IMR-90 (cell line): ENCODE measurements at regions not wholly inside any gene's neighbourhood (a gene's known extent, or its start where the extent isn't known, plus 50 kb on each side); places are given as distances from the start of the nearest gene placed in this dataset.

ENCODE experiments used
- ATAC-seq: fragments of 200-7000 bp; cut with Tn5 transposase; 2 replicates; pipeline ENCODE4 v1.9.1; 2020; ENCODE audit warnings: low read depth, mild to moderate bottlenecking, moderate library complexity
- BruUV-seq: library from RNA; stranded (reverse); fragments of 400-500 nt; replicated peaks from 2 replicates; lab custom pipeline; 2021; lab: Mats Ljungman, UMichigan
- CTCF ChIA-PET: fragments of 300-600 bp; formaldehyde crosslinking; extraction: SDS; loops from one replicate; lab custom pipeline; 2021; ENCODE audit warnings: antibody characterized with exemption; lab: Yijun Ruan, JAX
- POLR2A ChIA-PET: fragments of 300-600 bp; sonication (Branson Sonifier 250); formaldehyde crosslinking; loops from one replicate; lab custom pipeline; 2022; ENCODE audit warnings: antibody characterized with exemption; ENCODE audit not compliant: unreplicated experiment; lab: Charles Lee
- DNase-seq: peaks from one replicate; pipeline ENCODE4 v3.0.0; 2013
- H2AFZ ChIP-seq: replicated peaks from 2 replicates; pipeline ENCODE3; 2013; ENCODE audit warnings: low read length, mild to moderate bottlenecking; ENCODE audit not compliant: poor library complexity
- H2AK5ac ChIP-seq: 2 replicates; pipeline ENCODE4 v1.6.1; 2013; ENCODE audit warnings: low read depth, low read length, inconsistent platforms
- H2AK9ac ChIP-seq: replicated peaks from 2 replicates; pipeline ENCODE3; 2013; ENCODE audit warnings: mild to moderate bottlenecking, low read depth, low read length, moderate library complexity; ENCODE audit not compliant: poor library complexity
- H2BK120ac ChIP-seq: 2 replicates; pipeline ENCODE4 v1.6.1; 2013; ENCODE audit warnings: low read depth, low read length, inconsistent platforms
- H2BK15ac ChIP-seq: 3 replicates; pipeline ENCODE4 v1.6.1; 2013; ENCODE audit warnings: low read depth, low read length, inconsistent platforms
- H2BK20ac ChIP-seq: 2 replicates; pipeline ENCODE4 v1.6.1; 2013; ENCODE audit warnings: low read depth, mild to moderate bottlenecking, inconsistent platforms, low read length, moderate library complexity
- H2BK5ac ChIP-seq: 2 replicates; pipeline ENCODE4 v1.6.1; 2013; ENCODE audit warnings: mild to moderate bottlenecking, low read depth, low read length, inconsistent platforms; ENCODE audit not compliant: poor library complexity, severe bottlenecking
- H3K14ac ChIP-seq: replicated peaks from 2 replicates; pipeline ENCODE4 v1.6.1; 2013; ENCODE audit warnings: low read depth, low read length, inconsistent platforms
- H3K18ac ChIP-seq: 2 replicates; pipeline ENCODE4 v1.6.1; 2013; ENCODE audit warnings: low read depth, low read length, control low read depth
- H3K23ac ChIP-seq: 2 replicates; pipeline ENCODE4 v1.6.1; 2013; ENCODE audit warnings: low read depth, low read length, inconsistent platforms
- H3K27ac ChIP-seq: 2 replicates; pipeline ENCODE4 v1.5.1; 2013; ENCODE audit warnings: mild to moderate bottlenecking, control low read depth, low read length; ENCODE audit not compliant: insufficient read depth
- H3K27me3 ChIP-seq: 2 replicates; pipeline ENCODE4 v1.6.1; 2013; ENCODE audit warnings: low read length; ENCODE audit not compliant: control insufficient read depth, insufficient read depth
- H3K36me3 ChIP-seq: 2 replicates; pipeline ENCODE4 v1.6.1; 2013; ENCODE audit warnings: low read length, mixed read lengths; ENCODE audit not compliant: control insufficient read depth, insufficient read depth
- H3K4ac ChIP-seq: 2 replicates; pipeline ENCODE4 v1.6.1; 2013; ENCODE audit warnings: low read depth, low read length, inconsistent platforms
- H3K4me1 ChIP-seq: 2 replicates; pipeline ENCODE4 v1.6.1; 2013; ENCODE audit warnings: low read length, mixed read lengths; ENCODE audit not compliant: control insufficient read depth, insufficient read depth
- H3K4me2 ChIP-seq: 2 replicates; pipeline ENCODE4 v1.6.1; 2013; ENCODE audit warnings: low read depth, mild to moderate bottlenecking, control low read depth, low read length, moderate library complexity
- H3K4me3 ChIP-seq: 2 replicates; pipeline ENCODE4 v1.5.1; 2013; ENCODE audit warnings: low read depth, mild to moderate bottlenecking, control low read depth, low read length, moderate library complexity; ENCODE audit not compliant: insufficient read depth
- H3K56ac ChIP-seq: 2 replicates; pipeline ENCODE4 v1.6.1; 2013; ENCODE audit warnings: low read length, inconsistent platforms; ENCODE audit not compliant: insufficient read depth; ENCODE audit errors: extremely low read depth
- H3K79me1 ChIP-seq, 2 experiments: 2 replicates each; pipeline ENCODE4 v1.6.1; 2013; ENCODE audit warnings: low read length in 2 of 2, inconsistent platforms in 1 of 2, low read depth in 1 of 2
- H3K9ac ChIP-seq: 2 replicates; pipeline ENCODE4 v1.6.1; 2013; ENCODE audit warnings: low read depth, low read length, control low read depth
- H3K9me1 ChIP-seq: 2 replicates; pipeline ENCODE4 v1.6.1; 2013; ENCODE audit warnings: low read length, inconsistent platforms; ENCODE audit not compliant: insufficient read depth
- H3K9me3 ChIP-seq: 2 replicates; pipeline ENCODE4 v1.6.1; 2013; ENCODE audit warnings: low read length; ENCODE audit not compliant: control insufficient read depth, insufficient read depth
- H4K20me1 ChIP-seq: 2 replicates; pipeline ENCODE4 v1.6.1; 2013; ENCODE audit warnings: low read length, inconsistent platforms; ENCODE audit not compliant: insufficient read depth
- H4K5ac ChIP-seq: 2 replicates; pipeline ENCODE4 v1.6.1; 2013; ENCODE audit warnings: mild to moderate bottlenecking, low read depth, low read length, control low read depth
- H4K8ac ChIP-seq, 2 experiments: 2 replicates each; pipeline ENCODE4 v1.6.1; 2013; ENCODE audit warnings: low read depth in 2 of 2, low read length in 2 of 2, control low read depth in 1 of 2, inconsistent platforms in 1 of 2
- H4K91ac ChIP-seq: 2 replicates; pipeline ENCODE4 v1.6.1; 2013; ENCODE audit warnings: low read depth, low read length, inconsistent platforms; ENCODE audit not compliant: insufficient read depth
- BHLHE40 ChIP-seq: fragments of 150-350 bp; IDR thresholded peaks from 2 replicates; pipeline ENCODE4 v1.6.1; 2016; ENCODE audit warnings: mild to moderate bottlenecking, low read depth, low read length
- CEBPB ChIP-seq: IDR thresholded peaks from 2 replicates; pipeline ENCODE4 v1.6.1; 2012; ENCODE audit warnings: low read depth, low read length, improper control_type of control experiment
- CHD1 ChIP-seq: IDR thresholded peaks from 2 replicates; pipeline ENCODE4 v1.6.1; 2012; ENCODE audit warnings: low read depth, low read length, improper control_type of control experiment
- ELK1 ChIP-seq: fragments of 150-350 bp; IDR thresholded peaks from 2 replicates; pipeline ENCODE4 v1.6.1; 2016; ENCODE audit warnings: low read depth, mild to moderate bottlenecking, low read length, moderate library complexity, borderline replicate concordance
- FOS ChIP-seq: fragments of 150-350 bp; IDR thresholded peaks from 2 replicates; pipeline ENCODE4 v1.6.1; 2016; ENCODE audit warnings: low read depth, low read length
- MAFK ChIP-seq: IDR thresholded peaks from 2 replicates; pipeline ENCODE4 v1.6.1; 2012; ENCODE audit warnings: low read depth, low read length, improper control_type of control experiment
- MAZ ChIP-seq: IDR thresholded peaks from 2 replicates; pipeline ENCODE4 v1.6.1; 2012; ENCODE audit warnings: low read depth, mild to moderate bottlenecking, low read length, improper control_type of control experiment, moderate library complexity, borderline replicate concordance
- MXI1 ChIP-seq: IDR thresholded peaks from 2 replicates; pipeline ENCODE4 v1.6.1; 2012; ENCODE audit warnings: low read depth, mild to moderate bottlenecking, low read length, moderate library complexity, borderline replicate concordance
- NFE2L2 ChIP-seq: fragments of 150-350 bp; IDR thresholded peaks from 2 replicates; pipeline ENCODE4 v1.6.1; 2016; ENCODE audit warnings: low read depth, mild to moderate bottlenecking, low read length
- POLR2A ChIP-seq: IDR thresholded peaks from 2 replicates; pipeline ENCODE4 v1.6.1; 2012; ENCODE audit warnings: mild to moderate bottlenecking, low read depth, low read length
- RAD21 ChIP-seq: IDR thresholded peaks from 2 replicates; pipeline ENCODE4 v1.6.1; 2012; ENCODE audit warnings: low read length, improper control_type of control experiment
- RCOR1 ChIP-seq: IDR thresholded peaks from 2 replicates; pipeline ENCODE4 v1.6.1; 2012; ENCODE audit warnings: mild to moderate bottlenecking, low read length, improper control_type of control experiment; ENCODE audit not compliant: insufficient replicate concordance
- RFX5 ChIP-seq: IDR thresholded peaks from 2 replicates; pipeline ENCODE4 v1.8.0; 2012; ENCODE audit warnings: low read depth, mild to moderate bottlenecking, low read length, moderate library complexity
- SMC3 ChIP-seq: fragments of 150-350 bp; IDR thresholded peaks from 2 replicates; pipeline ENCODE4 v1.6.1; 2016; ENCODE audit warnings: low read depth, mild to moderate bottlenecking, antibody characterized with exemption, low read length, moderate library complexity
- WGBS, 2 experiments: methylation state at CpG; one replicate each; pipeline versions ENCODE4 v1.1.5 to v1.1.7; 2013; ENCODE audit warnings: missing lambda C conversion rate in 2 of 2; ENCODE audit not compliant: insufficient read length in 1 of 2; ENCODE audit errors: extremely low coverage in 2 of 2; 5-methylcytosine and 5-hydroxymethylcytosine counted together
- dilution Hi-C: fragments of 300-500 bp; cut with HindIII; formaldehyde crosslinking; loops from one replicate; pipeline ENCODE4 v1.14.3; 2018; ENCODE audit warnings: low sequenced_read_pairs; ENCODE audit not compliant: unreplicated experiment
- in situ Hi-C: fragments of 300-500 bp; cut with MboI; formaldehyde crosslinking; loops from 3 replicates; pipeline ENCODE4 v1.14.3; 2019; ENCODE audit warnings: low sequenced_read_pairs, inconsistent platforms, mixed read lengths
- intact Hi-C: fragments of 100-400 bp; cut with micrococcal nuclease; formaldehyde crosslinking; loops from 2 replicates; pipeline ENCODE4 v1.10.0; 2022
- TF ChIP-seq, protein P1 (sequence below): conservative IDR thresholded peaks from 2 replicates; pipeline ENCODE4 v1.5.1; 2012; ENCODE audit warnings: mild to moderate bottlenecking, low read depth, low read length, improper control_type of control experiment
- TF ChIP-seq, protein P2 (sequence below): fragments of 150-350 bp; IDR thresholded peaks from 2 replicates; pipeline ENCODE4 v1.6.1; 2017; ENCODE audit warnings: mild to moderate bottlenecking, antibody characterized with exemption, low read length, low read depth

DNA sequence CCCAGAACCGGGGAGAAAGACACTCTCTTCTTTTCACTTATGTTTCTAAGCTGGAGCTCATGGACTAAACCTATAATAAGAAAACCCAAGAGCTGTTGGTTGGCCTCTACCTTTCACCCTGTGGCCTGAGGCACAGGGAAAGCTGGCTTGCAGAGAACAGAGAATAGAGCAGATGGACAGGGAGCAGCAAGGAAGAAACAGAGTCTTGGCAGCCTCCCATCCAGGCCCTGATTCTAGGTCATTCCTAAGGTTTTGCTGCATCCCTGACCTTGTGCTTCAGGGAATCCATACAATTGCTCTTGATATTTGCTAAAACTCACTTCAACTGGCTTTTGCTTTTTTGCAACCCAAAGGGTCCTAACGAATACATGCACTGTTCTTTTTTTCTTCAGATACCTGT is 87.8 kb downstream of the SMIM20 start:
- intact Hi-C loops, result no loop called here
- Histone ChIP-seq H3K4me1 (peaks cover 3% of the 10 kb centered on the region), H3K14ac (no peak overlapping the region), H3K18ac (no peak overlapping the region), H2BK15ac (no peak overlapping the region), H3K4me3 (no peak overlapping the region), H4K91ac (no peak overlapping the region), H4K5ac (no peak overlapping the region), H4K20me1 (no peaks in the 10 kb centered on the region), H3K27ac (no peak overlapping the region), H3K4ac (no peak overlapping the region), H3K9ac (no peak overlapping the region), H4K8ac (no peak overlapping the region), H2AK9ac (no peak overlapping the region), H2AFZ (no peak overlapping the region), H3K4me2 (no peak overlapping the region), H2BK120ac (no peak overlapping the region), H3K56ac (no peak overlapping the region), H2BK5ac (no peak overlapping the region), H3K27me3 (peaks cover 6% of the 10 kb centered on the region), H3K9me1 (no peaks in the 10 kb centered on the region), H2BK20ac (no peak overlapping the region), H3K79me1 (no peaks in the 10 kb centered on the region), H3K23ac (no peak overlapping the region), H3K36me3 (no peaks in the 10 kb centered on the region), H2AK5ac (no peak overlapping the region), H3K9me3 (no peaks in the 10 kb centered on the region)
- in situ Hi-C loops, result no loop called here
- WGBS, 2 experiments, result 60% methylated on average over 1 of the region's 2 CpGs; no CpG with 5 or more reads in 1 of the 2 experiments
- DNase-seq (no peak), ATAC-seq (no peak)
- dilution Hi-C loops, result no loop called here
- ChIA-PET POLR2A (no interaction called here), CTCF (interaction anchor here (0.9 kb wide), 1 partner anchor 14 kb away, joined by 4 read pairs; no protein-coding TSS in a partner anchor)
- TF ChIP-seq MXI1 (no peak), RCOR1 (no peak), MAFK (no peak), BHLHE40 (no peak), SMC3 (no peak), POLR2A (no peak), RFX5 (no peak), FOS (no peak), ELK1 (no peak), CEBPB (no peak), CHD1 (no peak), RAD21 (no peak), NFE2L2 (no peak), MAZ (no peak)
- TF ChIP-seq, protein P1, sequence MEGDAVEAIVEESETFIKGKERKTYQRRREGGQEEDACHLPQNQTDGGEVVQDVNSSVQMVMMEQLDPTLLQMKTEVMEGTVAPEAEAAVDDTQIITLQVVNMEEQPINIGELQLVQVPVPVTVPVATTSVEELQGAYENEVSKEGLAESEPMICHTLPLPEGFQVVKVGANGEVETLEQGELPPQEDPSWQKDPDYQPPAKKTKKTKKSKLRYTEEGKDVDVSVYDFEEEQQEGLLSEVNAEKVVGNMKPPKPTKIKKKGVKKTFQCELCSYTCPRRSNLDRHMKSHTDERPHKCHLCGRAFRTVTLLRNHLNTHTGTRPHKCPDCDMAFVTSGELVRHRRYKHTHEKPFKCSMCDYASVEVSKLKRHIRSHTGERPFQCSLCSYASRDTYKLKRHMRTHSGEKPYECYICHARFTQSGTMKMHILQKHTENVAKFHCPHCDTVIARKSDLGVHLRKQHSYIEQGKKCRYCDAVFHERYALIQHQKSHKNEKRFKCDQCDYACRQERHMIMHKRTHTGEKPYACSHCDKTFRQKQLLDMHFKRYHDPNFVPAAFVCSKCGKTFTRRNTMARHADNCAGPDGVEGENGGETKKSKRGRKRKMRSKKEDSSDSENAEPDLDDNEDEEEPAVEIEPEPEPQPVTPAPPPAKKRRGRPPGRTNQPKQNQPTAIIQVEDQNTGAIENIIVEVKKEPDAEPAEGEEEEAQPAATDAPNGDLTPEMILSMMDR, result no peak
- TF ChIP-seq, protein P2, sequence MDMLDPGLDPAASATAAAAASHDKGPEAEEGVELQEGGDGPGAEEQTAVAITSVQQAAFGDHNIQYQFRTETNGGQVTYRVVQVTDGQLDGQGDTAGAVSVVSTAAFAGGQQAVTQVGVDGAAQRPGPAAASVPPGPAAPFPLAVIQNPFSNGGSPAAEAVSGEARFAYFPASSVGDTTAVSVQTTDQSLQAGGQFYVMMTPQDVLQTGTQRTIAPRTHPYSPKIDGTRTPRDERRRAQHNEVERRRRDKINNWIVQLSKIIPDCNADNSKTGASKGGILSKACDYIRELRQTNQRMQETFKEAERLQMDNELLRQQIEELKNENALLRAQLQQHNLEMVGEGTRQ, result no peak
- no TSS peak for BruUV-seq
